HG02642 (cell line): ENCODE measurements at regions not wholly inside any gene's neighbourhood (a gene's known extent, or its start where the extent isn't known, plus 50 kb on each side); places are given as distances from the start of the nearest gene placed in this dataset.

Experiments
- ATAC-seq: cut with Tn5 transposase; IDR thresholded peaks from one replicate; pipeline ENCODE4 v1.9.1; 2021; ENCODE audit warnings: mild to moderate bottlenecking; ENCODE audit not compliant: unreplicated experiment, poor library complexity

- no peak for ATAC-seq
Measured at GRCh38 chr13:54150851-54151250, 1122.2 kb downstream of the OLFM4 start.

GRCh38 chr13:54162069-54162468, 1133.5 kb downstream of the OLFM4 start:
- ATAC-seq: no peak

GRCh38 chr13:54165581-54166215, 1137.1 kb downstream of the OLFM4 start:
- ATAC-seq: no peak

GRCh38 chr13:54173996-54174395, 1145.4 kb downstream of the OLFM4 start:
- no peak for ATAC-seq

- no peak for ATAC-seq
Measured at GRCh38 chr13:54175466-54175865, 1146.9 kb downstream of the OLFM4 start.

GRCh38 chr13:54177466-54177865, 1148.9 kb downstream of the OLFM4 start:
- no peak for ATAC-seq

- no peak for ATAC-seq
Measured at GRCh38 chr13:54183166-54183565, 1154.6 kb downstream of the OLFM4 start.

- ATAC-seq: no peak
Measured at GRCh38 chr13:54183728-54184127, 1155.1 kb downstream of the OLFM4 start.

GRCh38 chr13:54184576-54184975, 1156.0 kb downstream of the OLFM4 start:
- no peak for ATAC-seq

GRCh38 chr13:54185101-54185500, 1156.5 kb downstream of the OLFM4 start:
- no peak for ATAC-seq

GRCh38 chr13:54185785-54186184, 1157.2 kb downstream of the OLFM4 start:
- no peak for ATAC-seq

GRCh38 chr13:54187461-54187860, 1158.8 kb downstream of the OLFM4 start:
- ATAC-seq: no peak

- ATAC-seq: no peak
Measured at GRCh38 chr13:54194233-54195024, 1165.8 kb downstream of the OLFM4 start.

- no peak for ATAC-seq
Measured at GRCh38 chr13:54196684-54197083, 1168.1 kb downstream of the OLFM4 start.

- ATAC-seq: no peak
Measured at GRCh38 chr13:54198911-54199310, 1170.3 kb downstream of the OLFM4 start.

- no peak for ATAC-seq
Measured at GRCh38 chr13:54206626-54207025, 1178.0 kb downstream of the OLFM4 start.

- ATAC-seq: no peak
Measured at GRCh38 chr13:54210397-54211049, 1181.9 kb downstream of the OLFM4 start.

- no peak for ATAC-seq
Measured at GRCh38 chr13:54216221-54216620, 1187.6 kb downstream of the OLFM4 start.

- no peak for ATAC-seq
Measured at GRCh38 chr13:54226876-54227275, 1198.3 kb downstream of the OLFM4 start.

- ATAC-seq: no peak
Measured at GRCh38 chr13:54232700-54233099, 1204.1 kb downstream of the OLFM4 start.

GRCh38 chr13:54234607-54235006, 1206.0 kb downstream of the OLFM4 start:
- no peak for ATAC-seq
